Keratinocyte (primary cell): ENCODE measurements at regions not wholly inside any gene's neighbourhood (a gene's known extent, or its start where the extent isn't known, plus 50 kb on each side); places are given as distances from the start of the nearest gene placed in this dataset.
"Not testable (repeated sequence)": the region's sequence is repeated elsewhere in the genome, so short reads cannot be mapped to it uniquely, and the experiment has no call there.

Source experiments
- DNase-seq: peaks from one replicate; pipeline ENCODE4 v3.0.0-alpha.2; 2011; ENCODE audit warnings: low read depth, missing footprints, low spot score
- FAIRE-seq: peaks from 2 replicates; lab custom pipeline; 2011; peaks lifted over from hg19 to GRCh38; lab: Jason Lieb, UNC
- H2AFZ ChIP-seq: 2 replicates; pipeline ENCODE4 v1.6.0; 2012; ENCODE audit warnings: low read length, control low read depth, inconsistent platforms; ENCODE audit not compliant: control insufficient read depth
- H3K27ac ChIP-seq: 2 replicates; pipeline ENCODE4 v1.5.1; 2011; ENCODE audit warnings: low read length; ENCODE audit not compliant: control insufficient read depth, insufficient read depth
- H3K27me3 ChIP-seq: 3 replicates; pipeline ENCODE4 v1.6.0; 2011; ENCODE audit warnings: low read length; ENCODE audit not compliant: control insufficient read depth, insufficient read depth; ENCODE audit errors: extremely low read depth
- H3K36me3 ChIP-seq, 2 experiments: 2 replicates in 1 of 2; 3 replicates in 1 of 2; pipeline ENCODE4 v1.5.1; 2011; ENCODE audit warnings: low read length in 2 of 2, mild to moderate bottlenecking in 1 of 2; ENCODE audit not compliant: control insufficient read depth in 2 of 2, insufficient read depth in 2 of 2; ENCODE audit errors: extremely low read depth in 1 of 2
- H3K4me1 ChIP-seq: 3 replicates; pipeline ENCODE4 v1.5.1; 2011; ENCODE audit warnings: low read length; ENCODE audit not compliant: control insufficient read depth, insufficient read depth; ENCODE audit errors: extremely low read depth
- H3K4me2 ChIP-seq: 3 replicates; pipeline ENCODE4 v1.6.0; 2011; ENCODE audit warnings: low read depth, low read length; ENCODE audit not compliant: control insufficient read depth, insufficient read depth; ENCODE audit errors: extremely low read depth
- H3K4me3 ChIP-seq, 3 experiments: fragments of 200-600 bp in 1 of 3; sonication (generic) in 1 of 3; 2 replicates in 2 of 3; 3 replicates in 1 of 3; pipeline ENCODE4 v1.5.1; 2011 to 2016; ENCODE audit warnings: low read length in 3 of 3, mild to moderate bottlenecking in 3 of 3, control low read depth in 2 of 3, inconsistent platforms in 1 of 3, low read depth in 1 of 3, mixed read lengths in 1 of 3, mixed run types in 1 of 3, moderate library complexity in 1 of 3; ENCODE audit not compliant: control insufficient read depth in 2 of 3, insufficient read depth in 2 of 3; ENCODE audit errors: extremely low read depth in 1 of 3
- H3K79me2 ChIP-seq: 2 replicates; pipeline ENCODE4 v1.6.0; 2012; ENCODE audit warnings: low read length; ENCODE audit not compliant: control insufficient read depth, insufficient read depth
- H3K9ac ChIP-seq: 3 replicates; pipeline ENCODE4 v1.6.0; 2011; ENCODE audit warnings: low read length; ENCODE audit not compliant: control insufficient read depth, insufficient read depth; ENCODE audit errors: extremely low read depth
- H3K9me1 ChIP-seq: 3 replicates; pipeline ENCODE4 v1.6.0; 2011; ENCODE audit warnings: low read length; ENCODE audit not compliant: control insufficient read depth, insufficient read depth; ENCODE audit errors: extremely low read depth
- H3K9me3 ChIP-seq: 2 replicates; pipeline ENCODE4 v1.5.1; 2012; ENCODE audit warnings: low read depth, low read length; ENCODE audit not compliant: control insufficient read depth
- H4K20me1 ChIP-seq: 3 replicates; pipeline ENCODE4 v1.6.0; 2011; ENCODE audit warnings: low read length; ENCODE audit not compliant: control insufficient read depth, insufficient read depth; ENCODE audit errors: extremely low read depth
- EZH2 ChIP-seq: IDR thresholded peaks from one replicate; pipeline ENCODE4 v1.6.1; 2012; ENCODE audit warnings: inconsistent platforms, mild to moderate bottlenecking, low read length, moderate library complexity
- dilution Hi-C: fragments of 300-500 bp; cut with MboI; formaldehyde crosslinking; loops from one replicate; pipeline ENCODE4 v1.7.0; 2020; ENCODE audit warnings: low sequenced_read_pairs; ENCODE audit not compliant: extremely low pct_ligation_motif_present
- TF ChIP-seq, protein P1 (sequence below), 3 experiments: IDR thresholded peaks in 1 of 3; conservative IDR thresholded peaks in 1 of 3; optimal IDR thresholded peaks in 1 of 3; 2 replicates in 2 of 3; 3 replicates in 1 of 3; pipeline versions ENCODE3 to v1.5.1; 2011; ENCODE audit warnings: low read length in 3 of 3, mild to moderate bottlenecking in 3 of 3, moderate library complexity in 2 of 3, control low read depth in 1 of 3, inconsistent platforms in 1 of 3; ENCODE audit not compliant: insufficient read depth in 2 of 3; ENCODE audit errors: extremely low read depth in 1 of 3

- H3K36me3 ChIP-seq, FAIRE-seq, DNase-seq, H3K4me3 ChIP-seq, H3K4me1 ChIP-seq, H3K9ac ChIP-seq, H3K27me3 ChIP-seq, H3K9me1 ChIP-seq, H2AFZ ChIP-seq, H3K9me3 ChIP-seq, H3K4me2 ChIP-seq, H3K27ac ChIP-seq, dilution Hi-C loops, H3K79me2 ChIP-seq, H4K20me1 ChIP-seq: not testable (repeated sequence)
Observed at GRCh38 chr2:66243809-66244208, 191.1 kb upstream of the MEIS1 start.

GRCh38 chr2:66242888-66243287 lies 192.0 kb upstream of the MEIS1 start:
- H3K27me3 ChIP-seq, H3K4me1 ChIP-seq, H3K9me1 ChIP-seq, DNase-seq, H4K20me1 ChIP-seq, H3K36me3 ChIP-seq, H3K79me2 ChIP-seq, H3K4me3 ChIP-seq, dilution Hi-C loops, H2AFZ ChIP-seq, H3K27ac ChIP-seq, H3K9me3 ChIP-seq, H3K9ac ChIP-seq, H3K4me2 ChIP-seq: not testable (repeated sequence)
- peak; percentile 65 for FAIRE-seq

- DNase-seq (no peak), FAIRE-seq (no peak)
- no peak overlapping the region for H3K4me3 ChIP-seq
- H2AFZ ChIP-seq = no peak overlapping the region
- H3K4me2 ChIP-seq = no peak overlapping the region
- no peaks in the 10 kb centered on the region for H3K79me2 ChIP-seq
- H3K9me1 ChIP-seq = no peaks in the 10 kb centered on the region
- no peaks in the 10 kb centered on the region for H4K20me1 ChIP-seq
- H3K27me3 ChIP-seq = peaks cover 7% of the 10 kb centered on the region
- H3K4me1 ChIP-seq = peaks cover 7% of the 10 kb centered on the region
- H3K27ac ChIP-seq = no peak overlapping the region
- TF ChIP-seq, protein P1, sequence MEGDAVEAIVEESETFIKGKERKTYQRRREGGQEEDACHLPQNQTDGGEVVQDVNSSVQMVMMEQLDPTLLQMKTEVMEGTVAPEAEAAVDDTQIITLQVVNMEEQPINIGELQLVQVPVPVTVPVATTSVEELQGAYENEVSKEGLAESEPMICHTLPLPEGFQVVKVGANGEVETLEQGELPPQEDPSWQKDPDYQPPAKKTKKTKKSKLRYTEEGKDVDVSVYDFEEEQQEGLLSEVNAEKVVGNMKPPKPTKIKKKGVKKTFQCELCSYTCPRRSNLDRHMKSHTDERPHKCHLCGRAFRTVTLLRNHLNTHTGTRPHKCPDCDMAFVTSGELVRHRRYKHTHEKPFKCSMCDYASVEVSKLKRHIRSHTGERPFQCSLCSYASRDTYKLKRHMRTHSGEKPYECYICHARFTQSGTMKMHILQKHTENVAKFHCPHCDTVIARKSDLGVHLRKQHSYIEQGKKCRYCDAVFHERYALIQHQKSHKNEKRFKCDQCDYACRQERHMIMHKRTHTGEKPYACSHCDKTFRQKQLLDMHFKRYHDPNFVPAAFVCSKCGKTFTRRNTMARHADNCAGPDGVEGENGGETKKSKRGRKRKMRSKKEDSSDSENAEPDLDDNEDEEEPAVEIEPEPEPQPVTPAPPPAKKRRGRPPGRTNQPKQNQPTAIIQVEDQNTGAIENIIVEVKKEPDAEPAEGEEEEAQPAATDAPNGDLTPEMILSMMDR (optimal IDR thresholded peaks at IDR 0.05 in 1 of 3, IDR thresholded peaks at IDR 0.05 in 1 of 3, conservative IDR thresholded peaks at IDR 0.05 in 1 of 3; ENCODE audit: extremely low read depth in 1 of 3, insufficient read depth in 2 of 3, low read length in 3 of 3) = no peak
- TF ChIP-seq EZH2 = no peak
- H3K9ac ChIP-seq = no peak overlapping the region
- dilution Hi-C loops = no loop called here
- no peaks in the 10 kb centered on the region for H3K36me3 ChIP-seq
- H3K9me3 ChIP-seq = no peaks in the 10 kb centered on the region
Observed at GRCh38 chr2:66242099-66242789, 192.7 kb upstream of the MEIS1 start.
